H1 (cell line): ENCODE measurements at regions not wholly inside any gene's neighbourhood (a gene's known extent, or its start where the extent isn't known, plus 50 kb on each side); places are given as distances from the start of the nearest gene placed in this dataset.

Experiments
- BACH1 ChIP-seq: IDR thresholded peaks from 2 replicates; pipeline ENCODE4 v1.6.1; 2012; ENCODE audit warnings: low read length, improper control_type of control experiment
- CHD2 ChIP-seq: IDR thresholded peaks from 2 replicates; pipeline ENCODE4 v1.6.1; 2012; ENCODE audit warnings: low read length, improper control_type of control experiment
- CTCF ChIP-seq, 3 experiments: IDR thresholded peaks; 1 replicate in 2 of 3; 2 replicates in 1 of 3; pipeline versions ENCODE4 v1.5.1 to v1.6.1; 2011; ENCODE audit warnings: low read length in 3 of 3, mild to moderate bottlenecking in 3 of 3, inconsistent platforms in 2 of 3, low read depth in 1 of 3, moderate library complexity in 1 of 3; ENCODE audit not compliant: insufficient read depth in 1 of 3; ENCODE audit errors: control extremely low read depth in 1 of 3
- FOSL1 ChIP-seq: IDR thresholded peaks from 2 replicates; pipeline ENCODE4 v1.6.1; 2011; ENCODE audit warnings: mild to moderate bottlenecking, low read depth, low read length, moderate library complexity; ENCODE audit not compliant: insufficient read depth
- GTF2F1 ChIP-seq: IDR thresholded peaks from 2 replicates; pipeline ENCODE4 v1.6.1; 2012; ENCODE audit warnings: low read depth, low read length, improper control_type of control experiment, borderline replicate concordance
- HDAC2 ChIP-seq, 2 experiments: fragments of 300-600 bp in 1 of 2; sonication (generic) in 1 of 2; IDR thresholded peaks; 2 replicates each; pipeline ENCODE4 v1.6.1; 2011 to 2012; ENCODE audit warnings: low read depth in 2 of 2, low read length in 2 of 2, mild to moderate bottlenecking in 2 of 2, moderate library complexity in 2 of 2, borderline replicate concordance in 1 of 2, inconsistent platforms in 1 of 2
- JUN ChIP-seq: IDR thresholded peaks from 2 replicates; pipeline ENCODE4 v1.6.1; 2011; ENCODE audit warnings: low read depth, mild to moderate bottlenecking, improper control_type of control experiment, low read length
- KDM1A ChIP-seq: fragments of 200-600, 300-600 bp; sonication (generic); IDR thresholded peaks from 2 replicates; pipeline ENCODE4 v1.7.1; 2016; ENCODE audit warnings: mild to moderate bottlenecking, low read length, borderline replicate concordance
- POLR2A ChIP-seq, 2 experiments: IDR thresholded peaks; 1 replicate in 1 of 2; 2 replicates in 1 of 2; pipeline ENCODE4 v1.6.1; 2011; ENCODE audit warnings: low read depth in 2 of 2, low read length in 2 of 2, mild to moderate bottlenecking in 2 of 2; ENCODE audit errors: control extremely low read depth in 1 of 2
- POLR2AphosphoS5 ChIP-seq: IDR thresholded peaks from 2 replicates; pipeline ENCODE4 v1.6.1; 2011; ENCODE audit warnings: low read depth, low read length
- SP2 ChIP-seq: IDR thresholded peaks from 2 replicates; pipeline ENCODE4 v1.6.1; 2012; ENCODE audit warnings: mild to moderate bottlenecking, low read length, inconsistent platforms
- SP4 ChIP-seq: IDR thresholded peaks from 2 replicates; pipeline ENCODE4 v1.6.1; 2012; ENCODE audit warnings: low read length, inconsistent platforms
- ZNF274 ChIP-seq: IDR thresholded peaks from 2 replicates; pipeline ENCODE4 v1.7.0; 2012; ENCODE audit warnings: low read length, borderline replicate concordance; ENCODE audit errors: extremely low read depth

DNA sequence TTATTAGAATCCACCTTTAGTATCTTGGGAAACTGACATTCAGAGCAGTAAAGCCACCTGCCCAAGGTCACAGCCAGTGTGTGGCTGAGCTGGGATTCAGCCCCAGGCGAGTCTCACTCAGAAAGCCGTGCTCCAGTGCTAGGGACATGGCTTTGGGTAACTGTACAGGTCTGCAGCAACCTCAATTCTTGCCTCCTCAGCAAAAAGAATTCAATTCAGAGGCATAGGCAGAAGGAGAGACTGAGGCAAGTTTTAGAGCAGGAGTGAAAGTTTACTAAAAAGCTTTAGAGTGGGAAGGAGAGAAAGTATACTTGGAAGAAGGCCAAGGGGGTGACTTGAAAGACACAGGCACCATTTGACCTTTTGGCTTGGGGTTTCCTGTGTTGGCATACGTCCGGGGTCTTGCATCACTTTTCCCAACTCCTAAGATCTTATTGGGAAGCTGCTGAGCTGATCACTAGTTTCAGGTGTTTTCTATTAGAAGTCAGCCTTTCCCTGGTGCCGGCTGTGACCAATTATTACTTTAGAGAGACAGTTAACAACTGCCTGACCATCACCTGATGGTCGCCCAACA is 529.3 kb downstream of the MATN1 start:
- TF ChIP-seq CTCF (IDR thresholded peaks at IDR 0.05; ENCODE audit: control extremely low read depth in 1 of 3, insufficient read depth in 1 of 3, low read depth in 1 of 3, low read length in 3 of 3) (no peak), GTF2F1 (no peak), HDAC2 (IDR thresholded peaks at IDR 0.05; ENCODE audit: borderline replicate concordance in 1 of 2, low read depth in 2 of 2, low read length in 2 of 2) (no peak), POLR2A (IDR thresholded peaks at IDR 0.05; ENCODE audit: control extremely low read depth in 1 of 2, low read depth in 2 of 2, low read length in 2 of 2) (no peak), CHD2 (no peak), KDM1A (no peak), SP4 (no peak), BACH1 (no peak), ZNF274 (no peak), JUN (no peak), POLR2AphosphoS5 (no peak), SP2 (no peak), FOSL1 (no peak)
